ENCODE measurements at regions not wholly inside any gene's neighbourhood (a gene's known extent, or its start where the extent isn't known, plus 50 kb on each side); places are given as distances from the start of the nearest gene placed in this dataset.

GRCh38 chr2:102975996-102976975, 214.5 kb downstream of the TMEM182 start:
- Histone ChIP-seq H3K4me1 (ENCODE audit: insufficient read depth) (no peaks in the 10 kb centered on the region; the same call in 1 of the 2 replicates), H3K4me3 (no peak overlapping the region), H3F3A (replicated peaks; ENCODE audit: low read depth) (no peaks in the 10 kb centered on the region), H4K20me1 (replicated peaks; ENCODE audit: insufficient read depth) (no peaks in the 10 kb centered on the region), H3K27ac (ENCODE audit: low read depth) (no peak overlapping the region), H2AFZ (no peak overlapping the region; the same call in 1 of the 2 replicates), H3K9me2 (ENCODE audit: insufficient read depth) (no peaks in the 10 kb centered on the region), H3K36me3 (ENCODE audit: insufficient read depth) (no peaks in the 10 kb centered on the region), H3K79me2 (replicated peaks; ENCODE audit: insufficient read depth) (no peaks in the 10 kb centered on the region), H3K4me2 (no peak overlapping the region), H3K27me3 (ENCODE audit: insufficient read depth) (no peaks in the 10 kb centered on the region)
- Mint-ChIP-seq H3K9me3 (no peaks in the 10 kb centered on the region), H3K27ac (no peak overlapping the region), H3K27me3 (ENCODE audit: insufficient read depth, low read depth, poor library complexity) (peaks cover 6% of the 10 kb centered on the region), H3K36me3 (ENCODE audit: low read depth) (no peaks in the 10 kb centered on the region), H3K4me1 (peaks cover 27% of the 10 kb centered on the region), H3K4me3 (no peak overlapping the region)
- DNase-seq (ENCODE audit: low spot score) (peak; percentile 84), ATAC-seq (peak; percentile 98)
- TF ChIP-seq ETS1 (IDR thresholded peaks at IDR 0.05) (no peak), CTCF (conservative IDR thresholded peaks at IDR 0.05; ENCODE audit: low read depth in 2 of 2) (peak; percentile 74 to 94)

DNA sequence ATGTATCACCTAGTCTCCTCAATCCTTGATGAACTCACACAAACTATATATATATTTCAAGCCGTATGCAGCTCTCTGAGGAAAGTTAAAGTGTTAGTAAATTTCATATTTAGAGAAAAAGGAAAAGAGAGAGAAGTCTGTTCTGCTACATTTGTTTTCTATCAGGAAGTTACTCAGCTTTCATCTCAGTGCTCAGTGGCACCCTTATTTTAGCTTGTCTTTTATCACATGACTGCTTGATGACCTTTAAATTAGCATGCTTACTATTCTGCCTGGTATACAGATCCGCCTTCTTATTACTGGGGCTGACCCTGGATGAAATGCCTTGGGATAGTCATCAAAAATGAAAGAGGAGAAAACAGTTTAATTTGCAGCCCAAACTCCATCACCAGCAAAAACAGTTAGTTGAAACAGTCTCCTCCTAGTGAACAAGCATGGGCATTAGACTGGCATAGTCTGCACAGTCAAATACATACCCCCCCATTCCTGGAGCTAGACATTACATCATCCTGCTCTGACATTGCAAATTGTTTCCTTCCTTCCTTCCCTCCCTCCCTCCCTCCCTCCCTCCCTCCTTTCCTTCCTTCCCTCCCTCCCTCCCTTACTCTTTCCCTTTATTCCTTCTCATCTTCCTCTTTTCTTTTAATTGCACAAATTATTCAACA, 215.7 kb downstream of the TMEM182 start:
- H3K27ac ChIP-seq (ENCODE audit: low read depth) = no peak overlapping the region
- no peak for ATAC-seq
- Mint-ChIP-seq H3K27ac (no peak overlapping the region), H3K4me1 (peaks cover 27% of the 10 kb centered on the region), H3K4me3 (no peak overlapping the region), H3K27me3 (ENCODE audit: insufficient read depth, low read depth, poor library complexity) (peaks cover 2% of the 10 kb centered on the region), H3K9me3 (no peaks in the 10 kb centered on the region), H3K36me3 (ENCODE audit: low read depth) (no peaks in the 10 kb centered on the region)
- no peak overlapping the region for H3K4me3 ChIP-seq
- no peaks in the 10 kb centered on the region for H3K36me3 ChIP-seq (ENCODE audit: insufficient read depth)
- no peak overlapping the region for H3K4me2 ChIP-seq
- H2AFZ ChIP-seq = no peak overlapping the region
- no peaks in the 10 kb centered on the region; the same call in 1 of the 2 replicates for H3K4me1 ChIP-seq (ENCODE audit: insufficient read depth)
- H3K27me3 ChIP-seq (ENCODE audit: insufficient read depth) = no peaks in the 10 kb centered on the region
- no peaks in the 10 kb centered on the region for H4K20me1 ChIP-seq (replicated peaks; ENCODE audit: insufficient read depth)
- no peaks in the 10 kb centered on the region for H3K79me2 ChIP-seq (replicated peaks; ENCODE audit: insufficient read depth)
- no peaks in the 10 kb centered on the region for H3K9me2 ChIP-seq (ENCODE audit: insufficient read depth)
- no peak for DNase-seq (ENCODE audit: low spot score)
- H3F3A ChIP-seq (replicated peaks; ENCODE audit: low read depth) = no peaks in the 10 kb centered on the region
- TF ChIP-seq ZNF462 (CRISPR knock-in tag; IDR thresholded peaks at IDR 0.05) (no peak), EZH2 (IDR thresholded peaks at IDR 0.05; ENCODE audit: low read depth, unreplicated experiment) (no peak), REST (IDR thresholded peaks at IDR 0.05; ENCODE audit: unreplicated experiment) (no peak)

Data from GM23338 (cell line).